ENCODE measurements at regions not wholly inside any gene's neighbourhood (a gene's known extent, or its start where the extent isn't known, plus 50 kb on each side); places are given as distances from the start of the nearest gene placed in this dataset.

DNA sequence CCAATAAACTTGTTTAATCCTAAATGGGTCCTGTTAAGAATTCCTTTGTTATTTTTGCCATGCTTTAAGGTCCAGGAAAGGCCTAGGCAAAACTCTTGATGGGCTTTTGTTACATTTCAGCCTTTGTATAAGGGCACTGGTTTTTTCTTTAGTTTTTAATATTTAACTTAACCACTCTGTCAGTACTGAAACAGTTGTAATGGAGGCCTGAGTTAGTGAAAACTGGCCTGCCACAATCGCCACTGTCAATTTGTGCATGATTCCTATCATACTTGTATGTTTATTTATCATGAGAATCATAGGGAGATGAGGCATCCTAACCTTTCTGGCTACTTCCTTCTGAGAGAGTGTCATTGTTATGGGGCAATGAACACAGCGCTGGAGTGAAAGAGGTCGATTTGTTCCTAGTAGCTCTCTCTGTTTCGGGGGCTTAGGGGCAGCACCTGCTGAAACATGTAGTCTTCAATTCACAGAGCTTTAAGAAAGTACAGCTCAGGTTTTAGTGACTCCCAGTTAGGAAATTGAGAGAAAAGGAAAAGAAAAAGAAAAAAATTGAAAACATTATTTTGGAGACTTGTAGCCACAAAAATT, 393.8 kb upstream of the FSTL5 start:
- H3K4me1 ChIP-seq (ENCODE audit: low read length) = no peaks in the 10 kb centered on the region
- H3K27ac ChIP-seq (ENCODE audit: low read length) = no peak overlapping the region
- no peak overlapping the region for H2AFZ ChIP-seq (ENCODE audit: low read depth, low read length)
- no peaks in the 10 kb centered on the region for H3K27me3 ChIP-seq (ENCODE audit: low read depth, low read length)
- no peak overlapping the region for H3K4me3 ChIP-seq (ENCODE audit: low read length)
- H3K4me2 ChIP-seq (ENCODE audit: low read length) = no peak overlapping the region
- no peaks in the 10 kb centered on the region for H3K36me3 ChIP-seq (replicated peaks; ENCODE audit: low read depth, low read length)
- TF ChIP-seq, protein P1, sequence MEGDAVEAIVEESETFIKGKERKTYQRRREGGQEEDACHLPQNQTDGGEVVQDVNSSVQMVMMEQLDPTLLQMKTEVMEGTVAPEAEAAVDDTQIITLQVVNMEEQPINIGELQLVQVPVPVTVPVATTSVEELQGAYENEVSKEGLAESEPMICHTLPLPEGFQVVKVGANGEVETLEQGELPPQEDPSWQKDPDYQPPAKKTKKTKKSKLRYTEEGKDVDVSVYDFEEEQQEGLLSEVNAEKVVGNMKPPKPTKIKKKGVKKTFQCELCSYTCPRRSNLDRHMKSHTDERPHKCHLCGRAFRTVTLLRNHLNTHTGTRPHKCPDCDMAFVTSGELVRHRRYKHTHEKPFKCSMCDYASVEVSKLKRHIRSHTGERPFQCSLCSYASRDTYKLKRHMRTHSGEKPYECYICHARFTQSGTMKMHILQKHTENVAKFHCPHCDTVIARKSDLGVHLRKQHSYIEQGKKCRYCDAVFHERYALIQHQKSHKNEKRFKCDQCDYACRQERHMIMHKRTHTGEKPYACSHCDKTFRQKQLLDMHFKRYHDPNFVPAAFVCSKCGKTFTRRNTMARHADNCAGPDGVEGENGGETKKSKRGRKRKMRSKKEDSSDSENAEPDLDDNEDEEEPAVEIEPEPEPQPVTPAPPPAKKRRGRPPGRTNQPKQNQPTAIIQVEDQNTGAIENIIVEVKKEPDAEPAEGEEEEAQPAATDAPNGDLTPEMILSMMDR (IDR thresholded peaks at IDR 0.05; ENCODE audit: low read depth, low read length) = no peak
- no peak for TF ChIP-seq EZH2phosphoT487 (IDR thresholded peaks at IDR 0.05; ENCODE audit: low read depth)
- H4K20me1 ChIP-seq (ENCODE audit: insufficient read depth, low read length) = no peaks in the 10 kb centered on the region
- no peaks in the 10 kb centered on the region for H3K9me3 ChIP-seq (ENCODE audit: insufficient read depth, low read length)
- no peak overlapping the region for H3K9ac ChIP-seq (ENCODE audit: low read length)
- H3K79me2 ChIP-seq (ENCODE audit: low read length) = no peaks in the 10 kb centered on the region

DNA sequence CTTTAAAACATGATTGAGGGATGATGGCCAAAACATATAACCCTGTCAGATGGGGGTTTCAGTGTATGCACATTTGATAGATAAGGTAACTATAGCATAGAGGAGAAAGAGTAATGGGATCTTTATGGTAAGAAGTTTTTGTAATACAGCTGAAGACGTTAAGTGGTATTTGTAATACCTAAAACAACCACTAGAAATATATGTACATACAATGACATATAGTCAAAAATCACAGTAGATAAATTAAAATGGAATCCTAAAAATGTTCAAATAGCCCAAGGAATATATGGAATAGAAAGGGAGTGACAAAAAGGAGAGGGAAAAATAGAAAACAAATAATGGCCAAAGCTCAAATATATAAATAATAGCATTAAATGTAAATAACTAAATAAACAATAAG, 371.3 kb upstream of the FSTL5 start:
- H3K4me1 ChIP-seq (ENCODE audit: low read length) = no peaks in the 10 kb centered on the region
- H3K27ac ChIP-seq (ENCODE audit: low read length) = no peak overlapping the region
- H3K9me3 ChIP-seq (ENCODE audit: insufficient read depth, low read length) = no peaks in the 10 kb centered on the region
- no peaks in the 10 kb centered on the region for H4K20me1 ChIP-seq (ENCODE audit: insufficient read depth, low read length)
- H3K79me2 ChIP-seq (ENCODE audit: low read length) = no peaks in the 10 kb centered on the region
- H2AFZ ChIP-seq (ENCODE audit: low read depth, low read length) = no peak overlapping the region
- TF ChIP-seq, protein P1 (IDR thresholded peaks at IDR 0.05; ENCODE audit: low read depth, low read length) = no peak
- no peak for TF ChIP-seq EZH2phosphoT487 (IDR thresholded peaks at IDR 0.05; ENCODE audit: low read depth)
- no peaks in the 10 kb centered on the region for H3K36me3 ChIP-seq (replicated peaks; ENCODE audit: low read depth, low read length)
- H3K9ac ChIP-seq (ENCODE audit: low read length) = no peak overlapping the region
- H3K4me3 ChIP-seq (ENCODE audit: low read length) = no peak overlapping the region
- no peaks in the 10 kb centered on the region for H3K27me3 ChIP-seq (ENCODE audit: low read depth, low read length)
- H3K4me2 ChIP-seq (ENCODE audit: low read length) = no peak overlapping the region

DNA sequence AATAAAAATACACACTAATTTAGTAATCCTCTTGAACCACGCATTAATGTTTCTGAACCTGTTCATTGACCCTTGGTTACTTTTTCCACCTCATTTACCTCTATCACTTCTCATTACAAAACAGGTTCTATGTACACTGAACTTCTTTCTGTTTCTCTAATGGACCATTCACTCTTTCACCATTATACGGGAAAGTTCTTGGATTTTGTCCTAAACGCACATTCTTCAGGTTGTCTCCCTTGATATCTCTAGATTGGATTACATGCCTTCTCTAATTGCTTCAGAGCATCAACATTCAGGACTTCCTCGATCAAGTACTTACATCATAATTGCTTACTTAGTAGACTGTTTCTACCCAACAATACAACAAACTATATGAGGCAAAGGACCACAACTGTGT, 359.4 kb upstream of the FSTL5 start:
- Histone ChIP-seq H4K20me1 (ENCODE audit: insufficient read depth, low read length) (no peaks in the 10 kb centered on the region), H3K36me3 (replicated peaks; ENCODE audit: low read depth, low read length) (no peaks in the 10 kb centered on the region), H3K9ac (ENCODE audit: low read length) (no peak overlapping the region), H3K4me1 (ENCODE audit: low read length) (no peaks in the 10 kb centered on the region), H3K9me3 (ENCODE audit: insufficient read depth, low read length) (no peaks in the 10 kb centered on the region), H3K4me2 (ENCODE audit: low read length) (no peak overlapping the region), H3K79me2 (ENCODE audit: low read length) (no peaks in the 10 kb centered on the region), H3K27ac (ENCODE audit: low read length) (no peak overlapping the region), H2AFZ (ENCODE audit: low read depth, low read length) (no peak overlapping the region), H3K4me3 (ENCODE audit: low read length) (no peak overlapping the region), H3K27me3 (ENCODE audit: low read depth, low read length) (no peaks in the 10 kb centered on the region)
- no peak for TF ChIP-seq EZH2phosphoT487 (IDR thresholded peaks at IDR 0.05; ENCODE audit: low read depth)
- TF ChIP-seq, protein P1 (IDR thresholded peaks at IDR 0.05; ENCODE audit: low read depth, low read length) = no peak

DNA sequence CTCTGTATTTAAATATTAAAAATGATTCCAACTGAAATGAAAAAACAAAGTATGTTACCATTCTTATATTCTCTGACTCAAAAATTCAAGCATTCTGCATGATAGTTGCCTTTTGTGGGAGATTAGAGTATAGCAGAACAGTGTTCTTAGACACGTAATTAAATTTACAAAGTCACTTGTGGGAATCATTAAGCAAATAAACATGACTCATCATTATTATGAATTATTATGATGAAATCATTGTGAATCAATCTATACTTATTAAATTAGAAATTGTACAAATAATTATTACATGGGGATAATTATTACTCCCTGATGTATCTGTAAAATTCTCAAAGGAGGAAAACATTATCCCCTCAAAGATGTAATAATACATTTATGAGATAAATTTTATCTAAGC, 358.9 kb upstream of the FSTL5 start:
- Histone ChIP-seq H3K4me1 (ENCODE audit: low read length) (no peaks in the 10 kb centered on the region), H3K9ac (ENCODE audit: low read length) (no peak overlapping the region), H3K36me3 (replicated peaks; ENCODE audit: low read depth, low read length) (no peaks in the 10 kb centered on the region), H2AFZ (ENCODE audit: low read depth, low read length) (no peak overlapping the region), H3K27me3 (ENCODE audit: low read depth, low read length) (no peaks in the 10 kb centered on the region), H3K27ac (ENCODE audit: low read length) (no peak overlapping the region), H3K79me2 (ENCODE audit: low read length) (no peaks in the 10 kb centered on the region), H3K4me3 (ENCODE audit: low read length) (no peak overlapping the region), H3K9me3 (ENCODE audit: insufficient read depth, low read length) (no peaks in the 10 kb centered on the region), H4K20me1 (ENCODE audit: insufficient read depth, low read length) (no peaks in the 10 kb centered on the region), H3K4me2 (ENCODE audit: low read length) (no peak overlapping the region)
- no peak for TF ChIP-seq EZH2phosphoT487 (IDR thresholded peaks at IDR 0.05; ENCODE audit: low read depth)
- TF ChIP-seq, protein P1 (IDR thresholded peaks at IDR 0.05; ENCODE audit: low read depth, low read length) = no peak
